ENCODE measurements at regions not wholly inside any gene's neighbourhood (a gene's known extent, or its start where the extent isn't known, plus 50 kb on each side); places are given as distances from the start of the nearest gene placed in this dataset.

GRCh38 chr1:232548691-232549090 is 81.2 kb downstream of the SIPA1L2 start:
- TF ChIP-seq CTCF (IDR thresholded peaks at IDR 0.05 in 8 of 11, conservative IDR thresholded peaks at IDR 0.05 in 3 of 11) = no peak
- peak in 2 of 3 donors; percentile 9 to 33 for TF ChIP-seq POLR2AphosphoS5 (IDR thresholded peaks at IDR 0.05)
